ENCODE measurements at regions not wholly inside any gene's neighbourhood (a gene's known extent, or its start where the extent isn't known, plus 50 kb on each side); places are given as distances from the start of the nearest gene placed in this dataset.

DNA sequence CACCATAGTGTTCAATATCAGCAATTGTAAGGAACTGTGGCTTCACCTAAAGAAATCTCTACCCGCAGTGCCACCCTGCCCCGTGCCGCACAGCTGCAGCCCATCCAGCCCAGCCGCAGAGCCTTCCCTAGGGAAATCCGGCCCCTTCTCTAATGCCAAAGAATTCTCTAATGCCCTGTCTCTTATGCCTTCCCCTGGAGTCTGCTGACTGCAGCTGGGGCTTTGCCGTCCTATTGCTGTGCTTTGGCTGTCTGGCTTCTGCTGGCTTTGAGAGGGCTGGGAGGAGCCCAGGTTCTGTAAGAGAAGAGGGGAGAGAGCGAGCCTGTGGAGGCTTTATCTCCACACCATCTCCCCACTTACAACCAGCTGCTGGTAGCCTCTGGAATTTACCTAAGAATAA, 85.9 kb upstream of the HELT start:
- Histone ChIP-seq H3K27ac (no peak overlapping the region), H3K36me3 (no peaks in the 10 kb centered on the region), H3K4me1 (peaks cover 3 to 5% of the 10 kb centered on the region in 2 donors), H3K9me3 (no peaks in the 10 kb centered on the region), H3K27me3 (no peaks in the 10 kb centered on the region), H3K4me3 (no peak overlapping the region)
- intact Hi-C loops (cut with DNase I; ENCODE audit: low total_unique reads), result no loop called here
- ATAC-seq, result no peak
- no peak for TF ChIP-seq POLR2A (IDR thresholded peaks at IDR 0.05)
- DNase-seq, result no peak
- in situ Hi-C loops (cut with MboI; ENCODE audit: low sequenced_read_pairs in 4 of 4), result no loop called here

DNA sequence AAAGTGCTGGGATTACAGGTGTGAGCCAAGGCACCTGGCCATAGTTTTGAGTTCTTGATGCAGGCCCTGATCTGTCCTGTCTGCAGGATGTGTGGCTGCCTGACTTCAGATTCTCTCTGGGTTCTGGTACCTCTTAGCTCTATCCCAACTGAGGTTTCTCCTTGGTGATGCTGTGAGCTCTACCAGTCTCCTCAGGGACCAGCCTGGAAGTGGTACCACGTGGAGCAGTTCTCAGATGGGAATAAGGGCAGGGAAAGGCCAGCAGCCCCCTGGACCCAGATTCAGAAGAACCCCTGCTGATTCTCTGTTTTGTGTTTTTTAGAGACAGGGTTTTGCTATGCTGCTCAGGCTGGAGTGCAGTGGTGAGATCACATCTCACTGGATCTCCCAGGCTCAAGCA, 85.0 kb upstream of the HELT start:
- in situ Hi-C loops (cut with MboI; ENCODE audit: low sequenced_read_pairs in 4 of 4) (no loop called here), intact Hi-C loops (cut with DNase I; ENCODE audit: low total_unique reads) (no loop called here)
- Histone ChIP-seq H3K27me3 (no peaks in the 10 kb centered on the region), H3K9me3 (no peaks in the 10 kb centered on the region), H3K4me3 (no peak overlapping the region), H3K4me1 (peaks cover 4 to 5% of the 10 kb centered on the region in 2 donors), H3K36me3 (no peaks in the 10 kb centered on the region), H3K27ac (no peak overlapping the region)
- DNase-seq (no peak), ATAC-seq (no peak)
- no peak for TF ChIP-seq POLR2A (IDR thresholded peaks at IDR 0.05)
- TF ChIP-seq, protein P1, sequence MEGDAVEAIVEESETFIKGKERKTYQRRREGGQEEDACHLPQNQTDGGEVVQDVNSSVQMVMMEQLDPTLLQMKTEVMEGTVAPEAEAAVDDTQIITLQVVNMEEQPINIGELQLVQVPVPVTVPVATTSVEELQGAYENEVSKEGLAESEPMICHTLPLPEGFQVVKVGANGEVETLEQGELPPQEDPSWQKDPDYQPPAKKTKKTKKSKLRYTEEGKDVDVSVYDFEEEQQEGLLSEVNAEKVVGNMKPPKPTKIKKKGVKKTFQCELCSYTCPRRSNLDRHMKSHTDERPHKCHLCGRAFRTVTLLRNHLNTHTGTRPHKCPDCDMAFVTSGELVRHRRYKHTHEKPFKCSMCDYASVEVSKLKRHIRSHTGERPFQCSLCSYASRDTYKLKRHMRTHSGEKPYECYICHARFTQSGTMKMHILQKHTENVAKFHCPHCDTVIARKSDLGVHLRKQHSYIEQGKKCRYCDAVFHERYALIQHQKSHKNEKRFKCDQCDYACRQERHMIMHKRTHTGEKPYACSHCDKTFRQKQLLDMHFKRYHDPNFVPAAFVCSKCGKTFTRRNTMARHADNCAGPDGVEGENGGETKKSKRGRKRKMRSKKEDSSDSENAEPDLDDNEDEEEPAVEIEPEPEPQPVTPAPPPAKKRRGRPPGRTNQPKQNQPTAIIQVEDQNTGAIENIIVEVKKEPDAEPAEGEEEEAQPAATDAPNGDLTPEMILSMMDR (IDR thresholded peaks at IDR 0.05 in 4 of 5, conservative IDR thresholded peaks at IDR 0.05 in 1 of 5), result no peak

DNA sequence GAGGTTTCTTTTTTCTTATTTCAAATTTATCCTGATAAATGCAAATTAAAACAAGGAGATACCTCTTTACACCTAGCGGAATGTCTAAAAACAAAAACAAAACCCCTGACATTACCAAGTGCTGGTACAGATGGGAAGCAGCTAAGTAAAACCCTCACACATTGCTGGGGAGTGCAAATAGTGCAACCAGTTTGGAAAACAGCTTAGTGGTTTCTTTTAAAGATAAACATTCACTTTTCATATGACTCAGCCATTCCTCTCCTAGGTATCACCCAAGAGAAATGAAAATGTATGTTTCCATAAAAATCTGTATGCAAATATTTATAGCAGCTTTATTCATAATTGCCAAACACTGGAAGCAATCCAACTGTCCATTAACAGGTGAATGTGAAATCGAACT, 84.1 kb upstream of the HELT start:
- intact Hi-C loops (cut with DNase I; ENCODE audit: low total_unique reads), result no loop called here
- TF ChIP-seq, protein P1 (IDR thresholded peaks at IDR 0.05 in 4 of 5, conservative IDR thresholded peaks at IDR 0.05 in 1 of 5), result no peak
- Histone ChIP-seq H3K27me3 (no peaks in the 10 kb centered on the region), H3K27ac (no peak overlapping the region), H3K4me3 (no peak overlapping the region), H3K36me3 (no peaks in the 10 kb centered on the region), H3K9me3 (no peaks in the 10 kb centered on the region), H3K4me1 (peaks cover 4 to 5% of the 10 kb centered on the region in 2 donors)
- in situ Hi-C loops (cut with MboI; ENCODE audit: low sequenced_read_pairs in 4 of 4), result no loop called here
- ATAC-seq, result no peak
- no peak for DNase-seq

DNA sequence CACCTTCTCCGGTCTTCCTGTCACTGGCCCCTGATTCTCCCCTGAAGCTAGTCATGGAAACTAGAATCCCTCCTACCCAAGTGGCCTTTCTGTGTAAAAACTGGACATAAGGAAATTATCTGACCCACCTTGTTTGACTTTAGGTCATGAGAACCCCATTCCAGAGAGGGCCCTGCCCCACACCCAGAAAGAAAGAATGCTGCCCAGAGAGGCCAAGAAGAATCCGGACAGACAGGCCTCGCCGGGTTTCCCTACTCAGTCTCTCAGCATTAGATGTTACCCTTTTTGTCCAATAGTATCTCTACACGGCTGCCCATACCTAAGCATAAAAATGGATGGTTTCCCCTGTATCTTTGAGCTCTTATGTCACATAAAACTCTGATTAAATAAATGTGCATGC, 83.3 kb upstream of the HELT start:
- TF ChIP-seq POLR2A (IDR thresholded peaks at IDR 0.05), result no peak
- TF ChIP-seq, protein P1 (IDR thresholded peaks at IDR 0.05 in 4 of 5, conservative IDR thresholded peaks at IDR 0.05 in 1 of 5), result no peak
- H3K4me3 ChIP-seq, result no peak overlapping the region
- peaks cover 4 to 5% of the 10 kb centered on the region in 2 donors for H3K4me1 ChIP-seq
- H3K9me3 ChIP-seq, result no peaks in the 10 kb centered on the region
- in situ Hi-C loops (cut with MboI; ENCODE audit: low sequenced_read_pairs in 4 of 4), result no loop called here
- no peaks in the 10 kb centered on the region for H3K36me3 ChIP-seq
- H3K27me3 ChIP-seq, result no peaks in the 10 kb centered on the region
- intact Hi-C loops (cut with DNase I; ENCODE audit: low total_unique reads), result no loop called here
- no peak overlapping the region for H3K27ac ChIP-seq
- no peak for DNase-seq
- ATAC-seq, result no peak

DNA sequence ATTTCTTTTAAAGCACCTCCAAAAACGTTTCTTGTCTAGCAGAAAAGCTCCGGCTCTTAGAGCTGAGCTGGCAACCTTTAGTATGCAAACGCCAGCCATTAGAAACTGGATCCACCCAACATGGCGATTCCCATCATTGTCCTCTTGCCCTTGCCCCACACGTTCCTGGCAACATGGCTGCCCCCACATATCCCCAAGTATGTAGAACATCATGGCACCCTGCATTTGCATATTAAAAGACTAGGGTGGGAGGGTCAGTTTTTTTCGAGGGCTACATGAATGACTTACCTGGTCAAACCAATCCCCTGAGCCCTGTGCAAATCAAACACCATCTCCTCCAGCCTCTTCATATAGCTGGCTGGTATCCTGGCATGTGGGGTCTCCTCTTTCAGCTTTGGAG, 82.2 kb upstream of the HELT start:
- peaks cover 4 to 5% of the 10 kb centered on the region in 2 donors for H3K4me1 ChIP-seq
- no peaks in the 10 kb centered on the region for H3K36me3 ChIP-seq
- H3K4me3 ChIP-seq, result no peak overlapping the region
- intact Hi-C loops (cut with DNase I; ENCODE audit: low total_unique reads) (no loop called here), in situ Hi-C loops (cut with MboI; ENCODE audit: low sequenced_read_pairs in 4 of 4) (no loop called here)
- ATAC-seq (no peak), DNase-seq (no peak)
- H3K9me3 ChIP-seq, result no peaks in the 10 kb centered on the region
- TF ChIP-seq, protein P1 (IDR thresholded peaks at IDR 0.05 in 4 of 5, conservative IDR thresholded peaks at IDR 0.05 in 1 of 5), result no peak
- H3K27me3 ChIP-seq, result no peaks in the 10 kb centered on the region
- H3K27ac ChIP-seq, result no peak overlapping the region

Data from gastrocnemius medialis (tissue), 4 donors.